PC-3 (cell line): ENCODE measurements at regions not wholly inside any gene's neighbourhood (a gene's known extent, or its start where the extent isn't known, plus 50 kb on each side); places are given as distances from the start of the nearest gene placed in this dataset.

Source experiments
- ATAC-seq: fragments of 200-7000 bp; cut with Tn5 transposase; 2 replicates; pipeline ENCODE4 v1.9.1; 2020; ENCODE audit warnings: mild to moderate bottlenecking, moderate library complexity
- BruUV-seq: library from RNA; stranded (reverse); fragments of 400-500 nt; replicated peaks from 2 replicates; lab custom pipeline; 2021; lab: Mats Ljungman, UMichigan
- CTCF ChIA-PET: fragments of 300-600 bp; sonication (Branson Sonifier 250); formaldehyde crosslinking; loops from one replicate; lab custom pipeline; 2022; ENCODE audit warnings: antibody characterized with exemption; lab: Charles Lee
- POLR2A ChIA-PET: fragments of 300-600 bp; sonication (Branson Sonifier 250); formaldehyde crosslinking; loops from one replicate; lab custom pipeline; 2022; ENCODE audit warnings: antibody characterized with exemption; ENCODE audit not compliant: unreplicated experiment; lab: Charles Lee
- DNase-seq: peaks from one replicate; pipeline ENCODE4 v3.0.0-alpha.2; 2015
- H2AFZ ChIP-seq: fragments of 300-600 bp; sonication (generic); 2 replicates; pipeline ENCODE4 v1.6.0; 2016; ENCODE audit warnings: antibody characterized with exemption, low read length
- H3F3A ChIP-seq: fragments of 300-600 bp; sonication (generic); one replicate; pipeline ENCODE4 v1.6.0; 2017; ENCODE audit warnings: antibody characterized with exemption, low read length, control low read depth, mild to moderate bottlenecking; ENCODE audit not compliant: unreplicated experiment
- H3K27ac ChIP-seq: fragments of 300-600 bp; sonication (generic); 2 replicates; pipeline ENCODE4 v1.5.1; 2016; ENCODE audit warnings: mild to moderate bottlenecking, low read length
- H3K27me3 ChIP-seq: fragments of 300-600 bp; sonication (generic); 2 replicates; pipeline ENCODE4 v1.6.1; 2016; ENCODE audit warnings: low read length, mixed read lengths
- H3K36me3 ChIP-seq: fragments of 300-600 bp; sonication (generic); 2 replicates; pipeline ENCODE4 v1.6.1; 2016; ENCODE audit warnings: low read depth, mixed run types, low read length, mixed read lengths
- H3K4me1 ChIP-seq: fragments of 300-600 bp; sonication (generic); 2 replicates; pipeline ENCODE4 v1.5.1; 2016; ENCODE audit warnings: low read length; ENCODE audit not compliant: insufficient read depth
- H3K4me2 ChIP-seq: fragments of 300-600 bp; sonication (generic); 2 replicates; pipeline ENCODE4 v1.6.0; 2016; ENCODE audit warnings: low read length
- H3K4me3 ChIP-seq: fragments of 300-600 bp; sonication (generic); 2 replicates; pipeline ENCODE4 v1.5.1; 2016; ENCODE audit warnings: mild to moderate bottlenecking, low read length, mixed read lengths
- H3K79me2 ChIP-seq: fragments of 300-600 bp; sonication (generic); 2 replicates; pipeline ENCODE4 v1.6.1; 2017; ENCODE audit warnings: low read length, mixed read lengths
- H3K9ac ChIP-seq: fragments of 300-600 bp; sonication (generic); 2 replicates; pipeline ENCODE4 v1.6.0; 2016; ENCODE audit warnings: mild to moderate bottlenecking, low read length
- H3K9me2 ChIP-seq: fragments of 300-600 bp; sonication (generic); replicated peaks from 2 replicates; pipeline ENCODE4 v1.6.1; 2016; ENCODE audit warnings: mixed run types, low read length, mixed read lengths
- H3K9me3 ChIP-seq: fragments of 300-600 bp; sonication (generic); 2 replicates; pipeline ENCODE4 v1.6.1; 2016; ENCODE audit warnings: low read length, mixed read lengths
- H4K20me1 ChIP-seq: fragments of 300-600 bp; sonication (generic); 2 replicates; pipeline ENCODE4 v1.6.1; 2016; ENCODE audit warnings: low read length, mixed read lengths
- EZH2 ChIP-seq: fragments of 300-600 bp; sonication (generic); IDR thresholded peaks from one replicate; pipeline ENCODE4 v1.6.1; 2017; ENCODE audit warnings: antibody characterized with exemption, mild to moderate bottlenecking, low read length; ENCODE audit not compliant: unreplicated experiment
- EZH2phosphoT487 ChIP-seq: fragments of 300-600 bp; sonication (generic); IDR thresholded peaks from 2 replicates; pipeline ENCODE4 v1.6.1; 2018; ENCODE audit warnings: mild to moderate bottlenecking, antibody characterized with exemption, low read length, borderline replicate concordance
- intact Hi-C: fragments of 100-400 bp; cut with micrococcal nuclease; formaldehyde crosslinking; loops from 2 replicates; pipeline ENCODE4 v1.9.0; 2023
- TF ChIP-seq, protein P1 (sequence below): fragments of 300-600 bp; sonication (generic); conservative IDR thresholded peaks from 2 replicates; pipeline ENCODE4 v1.5.1; 2017; ENCODE audit warnings: antibody characterized with exemption, low read depth, mild to moderate bottlenecking, low read length

DNA sequence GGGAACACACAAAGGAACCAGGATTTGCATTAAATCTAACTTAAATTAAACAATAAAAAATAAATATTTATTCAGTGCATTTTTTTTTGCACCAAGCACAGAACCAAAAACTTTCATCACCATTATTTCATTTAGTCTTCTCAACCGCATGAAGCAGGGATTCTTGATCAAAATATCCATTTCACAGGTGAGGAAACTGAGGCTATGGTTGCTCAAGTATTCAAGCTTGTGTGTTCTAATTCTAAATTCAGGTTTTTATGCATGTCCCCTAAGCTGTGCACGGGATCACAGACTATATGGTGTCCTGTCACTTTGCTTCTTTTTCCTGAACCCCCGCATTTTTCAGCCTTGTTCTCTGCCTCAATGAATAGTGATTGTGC is 64.3 kb upstream of the BCL6 start:
- DNase-seq (no peak), ATAC-seq (no peak)
- no peak for TF ChIP-seq EZH2phosphoT487
- TF ChIP-seq EZH2, result no peak
- TF ChIP-seq, protein P1, sequence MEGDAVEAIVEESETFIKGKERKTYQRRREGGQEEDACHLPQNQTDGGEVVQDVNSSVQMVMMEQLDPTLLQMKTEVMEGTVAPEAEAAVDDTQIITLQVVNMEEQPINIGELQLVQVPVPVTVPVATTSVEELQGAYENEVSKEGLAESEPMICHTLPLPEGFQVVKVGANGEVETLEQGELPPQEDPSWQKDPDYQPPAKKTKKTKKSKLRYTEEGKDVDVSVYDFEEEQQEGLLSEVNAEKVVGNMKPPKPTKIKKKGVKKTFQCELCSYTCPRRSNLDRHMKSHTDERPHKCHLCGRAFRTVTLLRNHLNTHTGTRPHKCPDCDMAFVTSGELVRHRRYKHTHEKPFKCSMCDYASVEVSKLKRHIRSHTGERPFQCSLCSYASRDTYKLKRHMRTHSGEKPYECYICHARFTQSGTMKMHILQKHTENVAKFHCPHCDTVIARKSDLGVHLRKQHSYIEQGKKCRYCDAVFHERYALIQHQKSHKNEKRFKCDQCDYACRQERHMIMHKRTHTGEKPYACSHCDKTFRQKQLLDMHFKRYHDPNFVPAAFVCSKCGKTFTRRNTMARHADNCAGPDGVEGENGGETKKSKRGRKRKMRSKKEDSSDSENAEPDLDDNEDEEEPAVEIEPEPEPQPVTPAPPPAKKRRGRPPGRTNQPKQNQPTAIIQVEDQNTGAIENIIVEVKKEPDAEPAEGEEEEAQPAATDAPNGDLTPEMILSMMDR, result no peak
- Histone ChIP-seq H3K4me2 (peak overlapping the region; percentile 76), H3F3A (no peaks in the 10 kb centered on the region), H3K27me3 (no peaks in the 10 kb centered on the region), H3K9me3 (no peaks in the 10 kb centered on the region), H3K9me2 (no peaks in the 10 kb centered on the region), H4K20me1 (no peaks in the 10 kb centered on the region), H3K79me2 (no peaks in the 10 kb centered on the region), H3K27ac (peak overlapping the region; percentile 74), H2AFZ (peak overlapping the region; percentile 64), H3K4me1 (peaks cover 40% of the 10 kb centered on the region), H3K4me3 (peak overlapping the region; percentile 59; the same call in 1 of the 2 replicates), H3K36me3 (no peaks in the 10 kb centered on the region), H3K9ac (peak overlapping the region; percentile 42; the same call in 1 of the 2 replicates)
- ChIA-PET CTCF (interaction anchor here (0.5 to 1.5 kb wide), 4 partner anchors 59 to 69 kb away, joined by 3 to 5 read pairs (median 4); no protein-coding TSS in a partner anchor), POLR2A (interaction anchor here (0.7 kb wide), 1 partner anchor 67 kb away, joined by 4 read pairs; no protein-coding TSS in a partner anchor)
- no TSS peak for BruUV-seq
- intact Hi-C loops, result loop anchor here (1.0 kb wide), 2 partner anchors 59 to 104 kb away; no protein-coding TSS in a partner anchor

DNA sequence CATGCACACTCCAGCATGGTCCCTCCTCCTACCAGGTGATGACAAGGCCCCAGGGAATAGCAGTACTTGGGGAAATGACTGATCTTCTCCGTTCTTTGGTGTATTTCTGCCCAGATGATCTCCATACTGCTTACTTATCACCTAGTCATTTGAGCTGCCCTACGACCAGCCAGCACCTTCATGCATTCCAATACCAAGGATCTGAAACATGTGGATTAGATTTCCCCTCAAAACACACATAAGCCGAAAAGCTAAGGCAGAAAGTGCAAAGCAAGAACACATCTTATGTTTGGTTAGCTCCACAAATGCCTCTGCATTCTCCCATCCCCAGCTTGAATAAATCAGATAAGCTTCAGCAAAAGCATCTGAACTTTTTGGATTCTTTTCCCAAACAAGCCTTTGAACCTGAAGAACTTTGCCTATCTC is 64.8 kb upstream of the BCL6 start:
- ATAC-seq, result no peak
- no peak for DNase-seq
- H3K9ac ChIP-seq, result no peak overlapping the region

More for the DNA sequence above, 64.8 kb upstream of the BCL6 start:
- Histone ChIP-seq H3K9me2 (no peaks in the 10 kb centered on the region), H4K20me1 (no peaks in the 10 kb centered on the region), H3K4me3 (no peak overlapping the region), H3K27ac (peak overlapping the region; percentile 74; the same call in 1 of the 2 replicates), H3K36me3 (no peaks in the 10 kb centered on the region), H3K9me3 (no peaks in the 10 kb centered on the region), H3K4me2 (peak overlapping the region; percentile 76; the same call in 1 of the 2 replicates), H3K79me2 (no peaks in the 10 kb centered on the region), H3K27me3 (no peaks in the 10 kb centered on the region), H2AFZ (no peak overlapping the region), H3K4me1 (peaks cover 40% of the 10 kb centered on the region), H3F3A (no peaks in the 10 kb centered on the region)
- POLR2A ChIA-PET, result interaction anchor here (0.7 kb wide), 1 partner anchor 68 kb away, joined by 4 read pairs; no protein-coding TSS in a partner anchor
- intact Hi-C loops, result no loop called here
- TF ChIP-seq, protein P1, result no peak
- no peak for TF ChIP-seq EZH2
- TF ChIP-seq EZH2phosphoT487, result no peak
- no TSS peak for BruUV-seq
- CTCF ChIA-PET, result no interaction called here
